ENCODE measurements at regions not wholly inside any gene's neighbourhood (a gene's known extent, or its start where the extent isn't known, plus 50 kb on each side); places are given as distances from the start of the nearest gene placed in this dataset.

DNA sequence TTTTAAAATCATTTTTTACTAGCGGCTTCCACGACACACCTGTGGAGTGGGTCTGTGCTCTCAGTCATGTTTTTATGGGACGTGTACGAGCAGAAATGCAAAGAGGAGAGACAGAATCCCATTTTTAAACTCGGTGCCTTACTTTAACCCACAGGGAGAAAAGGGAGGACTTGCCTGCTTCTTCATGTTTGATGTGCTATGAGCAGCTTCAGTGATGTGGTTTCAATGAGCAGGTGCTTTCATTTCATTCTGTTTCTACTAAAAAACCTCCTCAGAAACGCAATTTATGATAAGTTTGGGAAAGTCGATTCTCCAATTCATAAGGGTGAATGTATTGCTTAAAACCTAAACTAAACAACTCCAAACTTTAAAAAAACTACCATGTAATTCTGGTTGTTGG lies 537.2 kb downstream of the GATA3 start:
- DNase-seq (ENCODE audit: low read depth in 1 of 2, low spot score in 1 of 2): no peak

DNA sequence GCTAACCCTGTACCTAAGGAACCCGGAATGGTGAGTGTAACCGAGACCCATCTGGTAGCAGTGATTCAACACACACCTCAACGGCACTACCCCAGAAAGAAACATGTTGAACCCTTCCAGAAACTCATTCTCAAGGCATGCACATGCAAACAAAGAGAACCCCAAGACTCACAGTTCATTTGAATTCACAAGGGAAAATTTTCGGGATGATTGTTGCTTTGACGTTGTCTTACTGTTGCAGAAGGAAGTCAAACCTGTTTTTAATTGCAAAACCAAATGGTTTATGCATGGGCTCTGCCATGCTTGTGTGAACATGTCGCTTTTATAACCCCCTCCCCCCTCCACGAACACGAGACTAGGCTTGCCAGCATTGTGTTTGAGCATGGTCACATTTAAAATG lies 539.7 kb downstream of the GATA3 start:
- no peak for DNase-seq (ENCODE audit: low read depth in 1 of 2, low spot score in 1 of 2)

DNA sequence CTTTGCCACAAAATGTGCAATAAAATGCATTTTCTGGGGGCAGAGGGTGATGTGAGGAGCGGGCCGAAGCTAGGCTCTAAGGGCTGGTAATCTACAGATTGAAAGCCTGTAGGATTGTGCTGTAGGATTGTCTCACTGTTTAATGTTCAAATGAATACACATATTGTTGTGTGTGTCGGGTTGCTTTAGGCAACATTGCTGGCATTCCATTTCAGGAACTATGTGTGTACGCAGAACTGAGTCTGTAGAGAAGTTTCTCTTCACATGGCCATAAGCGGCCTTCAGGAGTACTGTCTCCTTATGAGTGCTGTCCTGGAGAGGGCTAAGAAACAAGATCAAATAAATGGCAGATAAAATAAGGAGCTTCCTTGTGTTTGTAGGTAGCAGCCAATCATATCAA lies 540.2 kb downstream of the GATA3 start:
- DNase-seq (ENCODE audit: low read depth in 1 of 2, low spot score in 1 of 2): no peak

DNA sequence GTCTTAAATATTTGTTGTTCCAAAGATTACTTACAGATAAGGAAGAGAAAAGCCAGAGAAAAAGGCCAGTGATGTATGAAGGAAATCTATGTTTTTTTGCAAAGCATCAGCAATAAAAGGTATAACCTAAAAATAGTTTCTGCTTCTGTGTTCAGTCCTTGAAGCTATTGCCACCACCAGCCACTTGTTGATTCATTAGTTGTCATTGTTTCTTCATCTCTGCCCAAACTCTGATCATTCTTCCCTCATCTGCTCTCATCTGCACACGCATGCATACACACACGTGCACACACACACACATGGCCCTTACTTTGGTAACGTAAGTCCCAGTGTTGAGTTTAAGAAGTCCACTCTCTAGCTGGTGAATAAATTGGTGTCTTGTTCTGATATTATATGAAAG lies 540.7 kb downstream of the GATA3 start:
- DNase-seq (ENCODE audit: low read depth in 1 of 2, low spot score in 1 of 2): no peak

DNA sequence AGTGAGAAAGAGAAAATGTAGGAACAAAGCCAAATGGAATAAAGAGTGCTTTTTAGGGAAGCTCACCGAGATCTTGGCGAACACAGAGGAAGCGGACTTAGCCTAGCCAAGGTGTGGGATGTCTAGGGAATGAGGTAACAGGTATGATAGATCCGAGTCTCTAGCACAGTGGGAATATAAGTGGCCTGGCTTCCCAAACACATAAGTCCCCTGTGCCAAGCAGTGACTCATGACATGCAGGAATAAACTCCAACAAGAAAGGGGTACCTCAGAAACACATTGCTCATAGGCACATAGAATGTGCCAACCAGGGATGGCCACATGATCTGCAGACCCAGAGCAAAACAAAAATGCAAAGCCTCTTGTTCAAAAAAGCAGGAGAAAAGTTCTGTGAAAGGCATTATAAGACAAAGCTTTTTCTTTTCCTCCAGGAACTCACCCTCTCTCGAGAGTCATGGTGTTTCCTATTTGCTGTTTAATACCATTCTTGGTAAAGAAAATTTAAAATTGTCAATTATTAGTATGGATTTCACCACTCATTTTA lies 542.5 kb downstream of the GATA3 start:
- DNase-seq (ENCODE audit: low read depth in 1 of 2, low spot score in 1 of 2): no peak

DNA sequence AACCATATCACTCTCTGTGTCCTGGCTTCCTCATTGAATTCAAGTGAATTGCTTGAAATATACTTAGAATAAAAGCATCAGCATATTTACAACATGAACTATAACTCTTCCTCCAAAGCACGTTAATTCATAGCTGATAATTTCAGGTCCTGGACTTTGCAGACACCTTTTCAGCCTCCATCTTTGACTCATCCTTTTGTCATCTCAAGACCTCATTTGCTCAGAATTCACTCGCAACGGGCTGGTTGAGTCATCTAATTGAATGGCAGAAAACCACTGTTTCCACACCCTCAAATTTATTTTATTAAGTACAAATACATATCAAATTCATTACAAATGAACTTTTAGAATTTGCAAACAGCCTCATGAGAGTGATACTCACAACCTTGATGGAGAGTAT lies 545.7 kb downstream of the GATA3 start:
- DNase-seq (ENCODE audit: low read depth in 1 of 2, low spot score in 1 of 2): no peak

DNA sequence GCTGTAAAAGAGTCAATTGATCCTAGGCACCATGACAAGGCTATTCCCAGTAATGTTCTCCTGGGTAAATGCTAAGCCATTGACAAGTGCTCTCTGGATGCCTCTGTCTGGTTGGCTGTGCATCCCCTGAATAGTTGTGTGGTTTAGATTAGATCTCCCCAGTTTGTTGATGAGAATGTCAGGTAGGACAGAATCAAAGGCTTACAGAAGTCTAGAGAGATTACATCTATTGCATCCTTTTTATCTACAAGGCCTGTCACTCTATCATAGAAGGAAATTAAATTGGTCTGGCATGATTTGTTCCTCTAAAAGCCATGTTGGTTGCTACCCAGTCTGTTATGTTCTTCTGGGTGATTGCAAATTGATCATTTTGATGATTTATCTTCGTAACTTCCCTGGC lies 548.3 kb downstream of the GATA3 start:
- DNase-seq (ENCODE audit: low read depth in 1 of 2, low spot score in 1 of 2): no peak

DNA sequence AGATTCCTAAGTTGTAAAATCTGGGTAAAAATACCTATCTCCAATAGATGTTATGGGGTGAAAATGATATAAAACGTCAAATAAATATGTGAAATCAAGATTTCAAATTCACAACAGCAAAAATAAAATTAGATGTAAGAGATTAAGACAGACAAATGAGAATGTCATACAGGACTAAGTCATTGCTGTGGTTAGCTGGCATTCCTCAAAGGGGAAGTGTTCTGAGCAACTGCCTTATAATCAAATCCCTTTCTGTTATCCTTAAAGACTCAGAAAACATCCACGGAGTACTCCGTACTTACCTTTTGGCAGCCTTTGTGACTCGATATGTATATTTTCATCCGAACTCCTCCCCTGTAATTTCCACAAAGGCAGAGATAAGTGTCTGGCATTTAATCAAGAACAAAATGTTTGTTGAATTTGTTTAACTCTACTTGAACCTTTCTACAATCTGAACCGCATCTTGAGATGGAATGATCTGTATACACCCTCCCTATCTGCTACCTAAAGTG lies 559.6 kb downstream of the GATA3 start:
- DNase-seq (ENCODE audit: low read depth in 1 of 2, low spot score in 1 of 2): no peak

DNA sequence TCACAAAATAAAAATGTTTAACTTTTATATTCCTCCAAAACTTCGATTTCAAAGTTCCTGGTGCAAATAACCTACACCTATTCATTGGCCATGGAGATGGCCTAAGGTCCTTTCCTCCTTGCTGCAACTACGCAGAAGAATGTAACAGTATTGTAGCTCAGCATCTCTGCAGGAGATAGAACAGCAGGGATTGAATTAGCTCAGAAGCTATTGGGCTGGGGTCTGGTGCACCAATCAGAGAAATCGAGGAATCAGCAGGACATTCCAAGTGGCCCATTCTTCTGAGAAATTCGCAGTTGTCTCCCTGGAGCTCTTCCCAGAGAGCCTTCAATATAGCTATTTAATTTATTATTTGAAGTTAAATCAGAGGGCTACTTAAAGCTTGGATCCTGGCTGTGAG lies 560.6 kb downstream of the GATA3 start:
- no peak for DNase-seq (ENCODE audit: low read depth in 1 of 2, low spot score in 1 of 2)

DNA sequence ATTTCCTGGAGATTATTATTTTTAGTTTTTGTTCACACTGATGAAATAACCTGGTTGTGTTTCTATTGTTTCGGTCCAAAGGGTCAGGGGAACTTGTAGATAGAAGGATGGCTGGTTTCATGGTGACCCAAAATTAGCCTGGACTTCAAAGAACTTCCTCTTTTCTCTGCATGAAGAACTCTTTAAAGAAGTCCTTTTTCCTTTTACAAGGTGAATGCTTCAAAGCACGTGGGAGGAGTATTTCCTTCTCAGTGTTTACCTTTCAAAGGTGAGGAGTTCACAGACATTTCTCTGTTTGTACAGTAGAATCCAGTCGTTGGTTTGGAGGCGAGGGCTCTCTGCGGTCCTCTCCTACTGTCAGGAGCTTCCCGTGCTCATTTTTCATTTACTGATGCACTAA lies 561.7 kb downstream of the GATA3 start:
- no peak for DNase-seq (ENCODE audit: low read depth in 1 of 2, low spot score in 1 of 2)

DNA sequence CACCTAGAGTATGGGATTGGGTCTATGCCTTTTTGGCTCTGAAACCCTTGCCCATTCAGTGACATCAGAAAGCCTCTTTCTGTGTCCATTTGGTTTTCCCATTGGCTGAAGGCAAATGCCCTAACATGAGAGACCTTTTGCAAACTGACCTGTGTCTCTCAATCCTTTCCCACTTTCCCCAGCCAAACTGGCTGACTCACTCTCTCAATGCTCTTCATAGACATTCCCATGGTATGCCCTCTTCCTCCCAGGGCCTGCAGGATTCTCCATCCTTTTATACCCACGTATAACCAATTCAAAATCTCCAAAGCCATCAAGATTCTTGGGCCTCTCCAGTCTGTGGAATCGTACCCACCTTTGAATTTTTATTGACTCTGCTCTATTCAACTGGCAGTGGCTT lies 563.3 kb downstream of the GATA3 start:
- no peak for DNase-seq (ENCODE audit: low read depth in 1 of 2, low spot score in 1 of 2)

DNA sequence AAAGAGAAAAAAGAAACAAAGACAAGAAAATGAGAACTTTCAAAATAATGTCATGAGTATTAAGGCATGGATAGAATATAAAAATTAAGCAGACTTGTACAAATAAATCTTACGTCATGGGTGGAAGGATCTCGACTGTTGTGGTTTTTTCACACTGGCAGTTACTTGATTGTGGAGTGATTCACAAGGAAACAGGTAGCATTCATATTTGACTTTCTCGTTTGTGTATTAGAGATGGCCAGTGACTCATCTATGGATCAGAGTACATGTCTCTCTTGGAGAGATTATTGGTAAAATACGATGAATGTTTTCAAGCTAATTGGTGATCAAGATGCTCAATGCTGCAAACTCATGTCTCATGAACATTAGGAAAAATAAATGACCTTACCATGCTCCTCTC lies 564.3 kb downstream of the GATA3 start:
- no peak for DNase-seq (ENCODE audit: low read depth in 1 of 2, low spot score in 1 of 2)

DNA sequence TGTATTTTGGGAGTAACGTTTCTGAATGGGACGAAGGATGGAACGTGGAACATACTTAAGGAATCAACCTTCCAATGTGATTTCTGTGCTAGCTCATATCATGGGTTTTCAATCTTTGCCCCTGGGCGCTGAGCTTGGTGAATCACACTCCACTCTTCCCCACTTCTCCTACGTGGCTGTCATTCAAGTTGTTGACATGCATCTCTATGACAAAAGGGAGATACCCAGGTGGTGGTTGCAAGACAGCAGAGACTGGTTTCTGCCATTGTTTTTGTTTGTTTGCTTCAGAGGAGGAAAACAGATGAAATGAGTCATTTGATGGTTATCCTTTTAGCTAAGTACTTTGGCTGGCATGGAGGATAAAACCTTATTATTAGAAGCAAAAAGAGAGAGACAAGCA lies 573.9 kb downstream of the GATA3 start:
- DNase-seq (ENCODE audit: low read depth in 1 of 2, low spot score in 1 of 2): no peak

DNA sequence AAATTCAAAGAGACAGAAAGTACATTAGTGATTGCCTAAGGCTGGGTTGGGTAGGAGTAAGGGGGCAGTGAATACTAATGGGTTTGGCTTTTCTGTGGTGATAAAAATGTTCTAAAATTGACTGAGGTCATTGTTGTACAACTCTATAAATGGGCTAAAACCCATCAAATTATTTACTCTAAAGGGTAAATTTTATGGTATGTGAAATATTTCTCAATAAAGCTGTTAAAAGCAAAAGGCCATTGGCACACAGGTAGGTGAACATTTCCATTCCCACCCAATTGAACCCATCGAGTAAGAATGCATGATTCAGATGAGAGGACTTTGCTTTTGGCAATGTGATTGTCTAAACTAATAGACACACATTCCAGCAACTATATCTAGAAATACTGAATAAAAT lies 579.4 kb downstream of the GATA3 start:
- DNase-seq (ENCODE audit: low read depth in 1 of 2, low spot score in 1 of 2): no peak

DNA sequence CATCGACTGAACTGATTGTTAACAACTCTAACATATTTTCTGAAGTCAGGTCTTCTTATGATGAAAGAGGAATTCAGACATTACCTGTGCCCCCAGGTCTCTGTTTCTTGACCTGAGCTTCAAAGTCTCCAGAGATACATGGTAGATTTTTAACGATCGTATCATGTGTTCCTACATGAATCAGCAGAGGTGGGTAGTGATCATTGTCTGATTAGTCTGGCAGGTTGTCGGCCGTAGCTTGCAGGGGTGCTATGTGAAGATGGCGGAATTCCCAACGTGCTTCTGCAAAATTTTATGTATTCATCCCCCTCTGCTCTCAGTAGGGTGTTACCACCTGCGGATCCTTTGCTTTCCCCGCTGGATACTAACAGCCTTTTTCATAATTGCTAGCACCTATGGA lies 581.9 kb downstream of the GATA3 start:
- no peak for DNase-seq (ENCODE audit: low read depth in 1 of 2, low spot score in 1 of 2)

DNA sequence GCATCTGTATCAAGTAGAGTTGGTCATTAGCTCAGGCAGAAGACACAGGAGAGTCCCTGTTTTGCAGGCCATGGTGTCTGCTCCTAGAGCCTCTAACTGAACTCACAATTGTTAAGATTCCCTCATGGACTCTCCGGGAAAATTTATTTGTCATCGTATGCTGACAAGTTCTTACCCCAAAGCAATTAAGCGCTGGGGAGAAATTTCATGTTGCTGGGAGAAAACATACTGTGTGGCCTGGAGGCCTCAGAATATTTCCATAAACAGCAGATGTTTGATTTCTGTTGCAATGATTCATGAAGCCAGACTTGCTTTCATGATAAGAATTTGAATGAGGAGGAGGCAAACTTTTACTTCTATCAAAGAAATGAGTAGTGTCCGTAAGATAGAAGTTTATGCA lies 583.2 kb downstream of the GATA3 start:
- DNase-seq (ENCODE audit: low read depth in 1 of 2, low spot score in 1 of 2): no peak

DNA sequence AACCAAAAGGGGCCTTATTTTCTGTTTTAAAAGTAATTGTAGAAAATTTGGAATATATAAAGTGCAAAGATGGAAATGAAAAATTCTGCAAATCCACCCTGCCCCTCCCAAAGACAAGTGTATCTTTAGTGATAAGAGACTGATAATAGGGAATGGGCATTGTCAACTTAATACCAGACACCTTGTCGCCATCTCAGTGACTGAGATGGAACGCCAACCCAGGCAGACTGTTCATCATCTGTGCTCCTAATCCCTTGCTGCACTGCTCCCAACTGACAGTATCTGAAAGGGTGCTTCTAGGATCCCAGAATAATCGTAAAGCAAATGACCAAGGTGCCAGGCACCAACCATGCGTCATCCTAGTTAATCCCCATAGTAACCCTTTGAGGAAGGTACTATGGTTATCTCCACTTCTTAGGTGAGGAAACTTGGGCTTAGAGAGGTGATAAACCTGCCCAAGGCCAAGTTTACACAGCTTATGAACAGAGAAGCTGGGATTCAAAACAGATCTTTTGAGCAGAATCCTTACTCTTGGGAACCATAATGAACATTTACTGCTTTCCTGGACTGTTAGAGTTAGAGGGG lies 583.7 kb downstream of the GATA3 start:
- DNase-seq (ENCODE audit: low read depth in 1 of 2, low spot score in 1 of 2): no peak

DNA sequence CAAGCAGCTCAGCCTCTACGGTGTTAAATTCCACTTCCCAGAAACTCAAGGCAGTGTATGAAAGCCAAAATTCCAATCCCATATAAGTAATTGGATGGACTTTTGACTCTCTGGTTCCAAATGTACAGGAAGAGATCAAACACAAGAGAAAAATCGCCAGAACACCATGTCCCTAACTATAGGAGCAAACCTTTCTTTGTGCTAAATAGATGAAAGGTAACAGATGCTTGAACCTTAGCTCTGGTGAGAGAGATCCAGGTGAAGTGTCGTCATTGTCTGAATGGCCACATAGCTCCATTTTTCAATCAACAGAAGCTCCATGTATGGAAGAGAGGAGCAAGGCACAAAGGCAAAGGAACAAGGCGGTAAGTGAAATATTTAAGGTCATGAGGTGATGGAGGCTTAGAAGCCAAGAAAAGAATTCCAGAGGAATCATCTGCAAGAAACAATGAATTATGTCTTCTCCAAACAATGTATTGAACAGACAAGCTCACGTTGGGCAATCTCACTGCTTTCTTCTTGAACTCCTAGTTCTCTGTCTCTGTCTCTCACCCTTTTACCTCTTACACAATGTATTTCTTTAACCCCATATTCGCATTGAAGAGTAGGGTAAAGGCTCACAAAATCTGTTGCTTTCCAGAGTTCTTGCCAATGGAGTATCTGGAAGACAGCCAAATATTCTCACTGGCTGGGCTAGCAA lies 585.1 kb downstream of the GATA3 start:
- no peak for DNase-seq (ENCODE audit: low read depth in 1 of 2, low spot score in 1 of 2)

DNA sequence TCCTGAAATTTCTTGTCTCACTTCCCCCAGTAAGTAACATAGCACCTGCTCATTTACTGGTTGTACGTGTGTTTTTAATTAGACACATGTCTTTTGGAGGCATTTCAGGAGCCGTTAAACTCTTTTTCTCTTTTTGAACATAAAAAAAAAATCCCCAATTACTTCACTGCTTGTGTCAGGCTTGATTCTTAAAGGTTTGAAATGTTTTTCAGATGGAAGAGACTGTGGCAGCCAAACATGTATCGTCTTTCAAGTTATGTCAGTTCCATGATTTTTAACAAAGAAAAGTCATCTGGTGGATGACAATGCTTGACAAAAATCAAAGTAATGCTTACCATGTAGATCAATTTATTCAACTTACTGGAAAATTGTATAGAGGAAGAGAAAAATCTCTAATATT lies 585.8 kb downstream of the GATA3 start:
- no peak for DNase-seq (ENCODE audit: low read depth in 1 of 2, low spot score in 1 of 2)

DNA sequence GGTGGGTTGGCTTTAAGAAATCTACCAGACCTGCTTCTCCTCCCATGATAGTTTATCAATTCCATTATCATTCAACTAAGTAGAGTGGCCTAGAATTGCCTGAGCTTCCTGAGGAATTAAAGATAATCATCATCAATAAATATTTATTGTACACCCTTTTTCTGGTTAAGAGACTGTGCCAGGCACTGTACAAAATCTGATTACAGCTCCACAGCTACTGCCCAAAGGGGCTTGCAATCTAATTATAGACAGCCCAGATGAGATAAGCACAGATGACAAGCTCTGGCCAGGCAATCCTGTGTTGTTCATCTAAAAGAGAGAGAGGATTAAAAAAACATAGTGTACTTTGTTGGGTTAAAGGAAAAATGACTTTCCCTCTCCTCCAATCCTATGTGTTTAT lies 586.4 kb downstream of the GATA3 start:
- DNase-seq (ENCODE audit: low read depth in 1 of 2, low spot score in 1 of 2): no peak

DNA sequence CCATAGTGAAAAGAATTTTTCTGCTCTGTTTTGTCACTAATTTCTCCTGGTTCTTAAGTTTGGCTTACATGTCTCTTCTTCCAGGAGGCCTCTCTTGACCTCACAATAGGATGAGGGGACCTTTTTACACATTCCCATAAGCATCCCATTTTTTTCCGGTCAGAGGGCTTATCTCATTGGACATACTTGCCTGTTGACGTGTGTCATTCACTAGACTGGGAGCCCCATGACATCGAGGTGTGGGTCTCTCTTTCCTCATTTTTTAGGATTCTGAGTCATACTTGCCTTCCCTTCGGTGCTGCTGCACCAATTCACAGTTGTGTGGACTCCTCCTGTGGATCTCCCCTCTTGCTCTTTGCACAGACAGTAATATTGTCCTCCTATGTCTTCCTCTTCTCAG lies 601.8 kb downstream of the GATA3 start:
- no peak for DNase-seq (ENCODE audit: low read depth in 1 of 2, low spot score in 1 of 2)

DNA sequence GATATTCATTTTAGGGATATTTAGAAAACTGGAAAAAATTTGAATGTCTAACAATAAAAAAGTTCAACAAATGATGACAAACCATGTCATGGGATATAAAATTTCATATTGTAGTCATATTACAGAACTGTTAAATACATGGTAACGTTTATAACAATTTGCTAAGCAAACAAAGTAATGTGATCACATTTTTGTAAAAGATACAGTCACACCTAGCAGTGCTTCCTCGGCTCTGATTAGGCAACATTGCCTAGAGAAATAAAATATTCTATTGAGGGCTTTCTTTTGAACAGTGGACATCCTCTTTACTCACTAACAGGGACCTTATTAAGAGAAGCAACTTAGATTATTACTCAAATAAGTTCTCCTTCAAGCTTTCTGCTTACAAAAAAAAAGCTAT lies 605.5 kb downstream of the GATA3 start:
- no peak for DNase-seq (ENCODE audit: low read depth in 1 of 2, low spot score in 1 of 2)

DNA sequence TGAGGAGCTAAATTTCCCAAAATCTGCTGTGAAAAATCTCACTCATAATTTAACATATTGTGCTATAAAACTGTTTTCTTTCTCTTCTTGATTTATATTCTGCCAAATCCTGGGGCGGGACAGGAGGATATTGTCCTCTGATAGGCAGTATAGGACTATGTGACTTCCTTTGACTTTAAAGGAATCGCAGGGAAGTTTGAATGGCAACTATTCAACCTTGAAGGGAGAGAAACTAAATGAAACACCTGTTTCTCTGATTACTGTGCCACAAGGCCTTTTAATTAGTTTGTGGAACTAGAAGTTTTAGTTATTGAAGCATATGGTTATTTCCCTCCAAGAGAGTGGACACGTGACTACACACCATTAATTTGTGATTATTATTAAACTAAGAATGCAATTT lies 607.4 kb downstream of the GATA3 start:
- no peak for DNase-seq (ENCODE audit: low read depth in 1 of 2, low spot score in 1 of 2)

Measured in activated T-helper 1 cell treated with anti-CD3 and anti-CD28 coated beads, Interleukin-2, amount 50 U/mL, for 16 hours (primary cell).